Gastroesophageal sphincter (tissue), 3 donors: ENCODE measurements at regions not wholly inside any gene's neighbourhood (a gene's known extent, or its start where the extent isn't known, plus 50 kb on each side); places are given as distances from the start of the nearest gene placed in this dataset.

Experiments
- POLR2A ChIP-seq, 2 donors: fragments of 450-650 bp; IDR thresholded peaks; one replicate each; pipeline ENCODE4 v1.6.1; 2017; ENCODE audit warnings: antibody characterized with exemption in 2 of 2, mild to moderate bottlenecking in 2 of 2, moderate library complexity in 1 of 2
- POLR2AphosphoS5 ChIP-seq: sonication (generic); formaldehyde crosslinking; IDR thresholded peaks from one replicate; pipeline ENCODE4 v1.6.1; 2017; ENCODE audit warnings: antibody characterized with exemption
- TF ChIP-seq, protein P1 (sequence below), 4 experiments: fragments of 200-600 bp in 2 of 4; fragments of 450-650 bp in 2 of 4; sonication (generic) in 1 of 4; IDR thresholded peaks; one replicate each; pipeline ENCODE4 v1.5.1; 2017 to 2019; ENCODE audit warnings: antibody characterized with exemption in 4 of 4, mild to moderate bottlenecking in 2 of 4, moderate library complexity in 2 of 4

DNA sequence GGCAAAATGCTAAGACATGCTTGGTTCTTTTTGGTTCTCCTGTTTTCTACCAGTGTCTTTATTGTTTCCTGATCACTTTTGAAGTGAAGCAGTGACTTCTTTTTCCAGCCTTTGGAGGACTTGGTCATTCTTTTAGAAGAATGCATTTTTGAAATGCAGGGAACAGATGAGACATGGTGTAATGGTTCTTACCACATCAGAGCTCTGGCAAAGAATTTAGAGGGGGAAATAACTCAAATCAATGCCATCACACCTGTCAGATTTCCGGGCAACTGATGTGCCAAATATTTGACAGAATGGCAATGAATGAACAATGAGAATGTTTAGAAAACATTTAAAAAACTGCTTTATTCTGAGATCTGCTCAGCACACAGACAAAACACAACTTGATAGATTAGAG is 519.6 kb downstream of the IQCM start:
- TF ChIP-seq, protein P1, sequence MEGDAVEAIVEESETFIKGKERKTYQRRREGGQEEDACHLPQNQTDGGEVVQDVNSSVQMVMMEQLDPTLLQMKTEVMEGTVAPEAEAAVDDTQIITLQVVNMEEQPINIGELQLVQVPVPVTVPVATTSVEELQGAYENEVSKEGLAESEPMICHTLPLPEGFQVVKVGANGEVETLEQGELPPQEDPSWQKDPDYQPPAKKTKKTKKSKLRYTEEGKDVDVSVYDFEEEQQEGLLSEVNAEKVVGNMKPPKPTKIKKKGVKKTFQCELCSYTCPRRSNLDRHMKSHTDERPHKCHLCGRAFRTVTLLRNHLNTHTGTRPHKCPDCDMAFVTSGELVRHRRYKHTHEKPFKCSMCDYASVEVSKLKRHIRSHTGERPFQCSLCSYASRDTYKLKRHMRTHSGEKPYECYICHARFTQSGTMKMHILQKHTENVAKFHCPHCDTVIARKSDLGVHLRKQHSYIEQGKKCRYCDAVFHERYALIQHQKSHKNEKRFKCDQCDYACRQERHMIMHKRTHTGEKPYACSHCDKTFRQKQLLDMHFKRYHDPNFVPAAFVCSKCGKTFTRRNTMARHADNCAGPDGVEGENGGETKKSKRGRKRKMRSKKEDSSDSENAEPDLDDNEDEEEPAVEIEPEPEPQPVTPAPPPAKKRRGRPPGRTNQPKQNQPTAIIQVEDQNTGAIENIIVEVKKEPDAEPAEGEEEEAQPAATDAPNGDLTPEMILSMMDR (IDR thresholded peaks at IDR 0.05), result no peak
- TF ChIP-seq POLR2A (IDR thresholded peaks at IDR 0.05) (no peak), POLR2AphosphoS5 (no peak)
